Gastroesophageal sphincter (tissue), 3 donors: ENCODE measurements at regions not wholly inside any gene's neighbourhood (a gene's known extent, or its start where the extent isn't known, plus 50 kb on each side); places are given as distances from the start of the nearest gene placed in this dataset.

Experiments used
- POLR2AphosphoS5 ChIP-seq: sonication (generic); formaldehyde crosslinking; IDR thresholded peaks from one replicate; pipeline ENCODE4 v1.6.1; 2017; ENCODE audit warnings: antibody characterized with exemption
- TF ChIP-seq, protein P1 (sequence below), 4 experiments: fragments of 200-600 bp in 2 of 4; fragments of 450-650 bp in 2 of 4; sonication (generic) in 1 of 4; IDR thresholded peaks; one replicate each; pipeline ENCODE4 v1.5.1; 2017 to 2019; ENCODE audit warnings: antibody characterized with exemption in 4 of 4, mild to moderate bottlenecking in 2 of 4, moderate library complexity in 2 of 4

DNA sequence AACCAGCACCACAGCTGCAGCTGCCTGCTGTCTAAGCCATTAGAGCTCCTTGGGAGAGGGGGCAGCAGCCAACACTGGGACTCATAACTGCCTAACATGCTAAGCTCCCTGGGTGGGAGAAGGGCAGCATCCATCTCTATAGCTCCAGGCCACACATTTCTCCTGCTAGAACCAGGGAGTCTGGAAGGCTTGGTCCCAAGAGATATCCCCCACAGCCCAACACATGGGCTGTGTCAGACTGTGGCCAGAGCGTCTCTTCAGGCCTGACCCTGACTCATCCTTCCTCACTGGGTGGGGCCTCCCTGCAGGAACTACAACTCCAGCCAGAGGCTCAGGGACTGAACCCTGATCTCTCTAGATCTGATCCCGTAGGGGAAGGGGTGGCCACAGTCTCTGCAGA lies 411.1 kb downstream of the HDGFL1 start:
- no peak for TF ChIP-seq POLR2AphosphoS5
- TF ChIP-seq, protein P1, sequence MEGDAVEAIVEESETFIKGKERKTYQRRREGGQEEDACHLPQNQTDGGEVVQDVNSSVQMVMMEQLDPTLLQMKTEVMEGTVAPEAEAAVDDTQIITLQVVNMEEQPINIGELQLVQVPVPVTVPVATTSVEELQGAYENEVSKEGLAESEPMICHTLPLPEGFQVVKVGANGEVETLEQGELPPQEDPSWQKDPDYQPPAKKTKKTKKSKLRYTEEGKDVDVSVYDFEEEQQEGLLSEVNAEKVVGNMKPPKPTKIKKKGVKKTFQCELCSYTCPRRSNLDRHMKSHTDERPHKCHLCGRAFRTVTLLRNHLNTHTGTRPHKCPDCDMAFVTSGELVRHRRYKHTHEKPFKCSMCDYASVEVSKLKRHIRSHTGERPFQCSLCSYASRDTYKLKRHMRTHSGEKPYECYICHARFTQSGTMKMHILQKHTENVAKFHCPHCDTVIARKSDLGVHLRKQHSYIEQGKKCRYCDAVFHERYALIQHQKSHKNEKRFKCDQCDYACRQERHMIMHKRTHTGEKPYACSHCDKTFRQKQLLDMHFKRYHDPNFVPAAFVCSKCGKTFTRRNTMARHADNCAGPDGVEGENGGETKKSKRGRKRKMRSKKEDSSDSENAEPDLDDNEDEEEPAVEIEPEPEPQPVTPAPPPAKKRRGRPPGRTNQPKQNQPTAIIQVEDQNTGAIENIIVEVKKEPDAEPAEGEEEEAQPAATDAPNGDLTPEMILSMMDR (IDR thresholded peaks at IDR 0.05) = no peak
